ENCODE measurements at regions not wholly inside any gene's neighbourhood (a gene's known extent, or its start where the extent isn't known, plus 50 kb on each side); places are given as distances from the start of the nearest gene placed in this dataset.

- Histone ChIP-seq H3K36me3 (ENCODE audit: insufficient read depth, low read length) (no peaks in the 10 kb centered on the region), H3K9ac (ENCODE audit: low read depth, low read length) (no peak overlapping the region)
Observed at GRCh38 chr11:24386546-24387397, 110.1 kb upstream of the LUZP2 start.

GRCh38 chr11:24389575-24389974, 107.3 kb upstream of the LUZP2 start:
- Histone ChIP-seq H3K9me3 (replicated peaks; ENCODE audit: low read length) (no peaks in the 10 kb centered on the region), H3K4me1 (ENCODE audit: control insufficient read depth, insufficient read depth, low read length) (no peaks in the 10 kb centered on the region), H3K4me2 (ENCODE audit: low read length) (no peak overlapping the region), H3K36me3 (ENCODE audit: insufficient read depth, low read length) (no peaks in the 10 kb centered on the region), H3K4me3 (ENCODE audit: low read length) (no peak overlapping the region), H3K9ac (ENCODE audit: low read depth, low read length) (no peak overlapping the region), H3K27me3 (ENCODE audit: control insufficient read depth, insufficient read depth, low read length) (no peaks in the 10 kb centered on the region)

More at GRCh38 chr11:24386546-24387397, 110.1 kb upstream of the LUZP2 start:
- Histone ChIP-seq H3K4me1 (ENCODE audit: control insufficient read depth, insufficient read depth, low read length) (no peaks in the 10 kb centered on the region), H3K4me3 (ENCODE audit: low read length) (no peak overlapping the region), H3K27me3 (ENCODE audit: control insufficient read depth, insufficient read depth, low read length) (no peaks in the 10 kb centered on the region), H3K4me2 (ENCODE audit: low read length) (no peak overlapping the region), H3K9me3 (replicated peaks; ENCODE audit: low read length) (no peaks in the 10 kb centered on the region)

- no peaks in the 10 kb centered on the region for H3K4me1 ChIP-seq (ENCODE audit: control insufficient read depth, insufficient read depth, low read length)
- no peak overlapping the region for H3K4me2 ChIP-seq (ENCODE audit: low read length)
- H3K36me3 ChIP-seq (ENCODE audit: insufficient read depth, low read length), result no peaks in the 10 kb centered on the region
- no peak overlapping the region for H3K9ac ChIP-seq (ENCODE audit: low read depth, low read length)
- no peaks in the 10 kb centered on the region for H3K9me3 ChIP-seq (replicated peaks; ENCODE audit: low read length)
- no peak overlapping the region for H3K4me3 ChIP-seq (ENCODE audit: low read length)
- no peaks in the 10 kb centered on the region for H3K27me3 ChIP-seq (ENCODE audit: control insufficient read depth, insufficient read depth, low read length)
Observed at GRCh38 chr11:24390016-24390415, 106.8 kb upstream of the LUZP2 start.

- H3K9ac ChIP-seq (ENCODE audit: low read depth, low read length), result no peak overlapping the region
- no peak overlapping the region for H3K4me3 ChIP-seq (ENCODE audit: low read length)
- no peaks in the 10 kb centered on the region for H3K4me1 ChIP-seq (ENCODE audit: control insufficient read depth, insufficient read depth, low read length)
- H3K4me2 ChIP-seq (ENCODE audit: low read length), result no peak overlapping the region
- no peaks in the 10 kb centered on the region for H3K27me3 ChIP-seq (ENCODE audit: control insufficient read depth, insufficient read depth, low read length)
- H3K36me3 ChIP-seq (ENCODE audit: insufficient read depth, low read length), result no peaks in the 10 kb centered on the region
- no peaks in the 10 kb centered on the region for H3K9me3 ChIP-seq (replicated peaks; ENCODE audit: low read length)
Observed at GRCh38 chr11:24390762-24391161, 106.1 kb upstream of the LUZP2 start.

- Histone ChIP-seq H3K9ac (ENCODE audit: low read depth, low read length) (no peak overlapping the region), H3K4me2 (ENCODE audit: low read length) (no peak overlapping the region), H3K4me1 (ENCODE audit: control insufficient read depth, insufficient read depth, low read length) (no peaks in the 10 kb centered on the region), H3K27me3 (ENCODE audit: control insufficient read depth, insufficient read depth, low read length) (no peaks in the 10 kb centered on the region), H3K4me3 (ENCODE audit: low read length) (no peak overlapping the region), H3K9me3 (replicated peaks; ENCODE audit: low read length) (no peaks in the 10 kb centered on the region), H3K36me3 (ENCODE audit: insufficient read depth, low read length) (no peaks in the 10 kb centered on the region)
Observed at GRCh38 chr11:24391167-24391566, 105.7 kb upstream of the LUZP2 start.

GRCh38 chr11:24400059-24400665, 96.7 kb upstream of the LUZP2 start:
- Histone ChIP-seq H3K9ac (ENCODE audit: low read depth, low read length) (no peak overlapping the region), H3K9me3 (replicated peaks; ENCODE audit: low read length) (no peaks in the 10 kb centered on the region), H3K36me3 (ENCODE audit: insufficient read depth, low read length) (no peaks in the 10 kb centered on the region), H3K4me1 (ENCODE audit: control insufficient read depth, insufficient read depth, low read length) (no peaks in the 10 kb centered on the region), H3K4me2 (ENCODE audit: low read length) (no peak overlapping the region), H3K27me3 (ENCODE audit: control insufficient read depth, insufficient read depth, low read length) (no peaks in the 10 kb centered on the region), H3K4me3 (ENCODE audit: low read length) (no peak overlapping the region)

- Histone ChIP-seq H3K9ac (ENCODE audit: low read depth, low read length) (no peak overlapping the region), H3K4me1 (ENCODE audit: control insufficient read depth, insufficient read depth, low read length) (no peaks in the 10 kb centered on the region), H3K27me3 (ENCODE audit: control insufficient read depth, insufficient read depth, low read length) (no peaks in the 10 kb centered on the region), H3K4me2 (ENCODE audit: low read length) (no peak overlapping the region), H3K9me3 (replicated peaks; ENCODE audit: low read length) (no peaks in the 10 kb centered on the region), H3K36me3 (ENCODE audit: insufficient read depth, low read length) (no peaks in the 10 kb centered on the region), H3K4me3 (ENCODE audit: low read length) (no peak overlapping the region)
Observed at GRCh38 chr11:24406389-24406788, 90.5 kb upstream of the LUZP2 start.

GRCh38 chr11:24406980-24407379, 89.9 kb upstream of the LUZP2 start:
- Histone ChIP-seq H3K9me3 (replicated peaks; ENCODE audit: low read length) (no peaks in the 10 kb centered on the region), H3K4me2 (ENCODE audit: low read length) (no peak overlapping the region), H3K27me3 (ENCODE audit: control insufficient read depth, insufficient read depth, low read length) (no peaks in the 10 kb centered on the region), H3K4me3 (ENCODE audit: low read length) (no peak overlapping the region), H3K9ac (ENCODE audit: low read depth, low read length) (no peak overlapping the region), H3K4me1 (ENCODE audit: control insufficient read depth, insufficient read depth, low read length) (no peaks in the 10 kb centered on the region), H3K36me3 (ENCODE audit: insufficient read depth, low read length) (no peaks in the 10 kb centered on the region)

GRCh38 chr11:24407733-24408132, 89.1 kb upstream of the LUZP2 start:
- H3K36me3 ChIP-seq (ENCODE audit: insufficient read depth, low read length), result no peaks in the 10 kb centered on the region
- H3K9ac ChIP-seq (ENCODE audit: low read depth, low read length), result no peak overlapping the region
- H3K4me1 ChIP-seq (ENCODE audit: control insufficient read depth, insufficient read depth, low read length), result no peaks in the 10 kb centered on the region
- no peaks in the 10 kb centered on the region for H3K9me3 ChIP-seq (replicated peaks; ENCODE audit: low read length)
- no peak overlapping the region for H3K4me2 ChIP-seq (ENCODE audit: low read length)
- no peaks in the 10 kb centered on the region for H3K27me3 ChIP-seq (ENCODE audit: control insufficient read depth, insufficient read depth, low read length)
- H3K4me3 ChIP-seq (ENCODE audit: low read length), result no peak overlapping the region

- no peaks in the 10 kb centered on the region for H3K36me3 ChIP-seq (ENCODE audit: insufficient read depth, low read length)
- H3K9me3 ChIP-seq (replicated peaks; ENCODE audit: low read length), result no peaks in the 10 kb centered on the region
- H3K4me2 ChIP-seq (ENCODE audit: low read length), result no peak overlapping the region
- no peaks in the 10 kb centered on the region for H3K27me3 ChIP-seq (ENCODE audit: control insufficient read depth, insufficient read depth, low read length)
- H3K9ac ChIP-seq (ENCODE audit: low read depth, low read length), result no peak overlapping the region
- H3K4me1 ChIP-seq (ENCODE audit: control insufficient read depth, insufficient read depth, low read length), result no peaks in the 10 kb centered on the region
- H3K4me3 ChIP-seq (ENCODE audit: low read length), result no peak overlapping the region
Observed at GRCh38 chr11:24408202-24408601, 88.7 kb upstream of the LUZP2 start.

- H3K9ac ChIP-seq (ENCODE audit: low read depth, low read length), result no peak overlapping the region
- no peaks in the 10 kb centered on the region for H3K4me1 ChIP-seq (ENCODE audit: control insufficient read depth, insufficient read depth, low read length)
- H3K4me2 ChIP-seq (ENCODE audit: low read length), result no peak overlapping the region
- no peak overlapping the region for H3K4me3 ChIP-seq (ENCODE audit: low read length)
- no peaks in the 10 kb centered on the region for H3K27me3 ChIP-seq (ENCODE audit: control insufficient read depth, insufficient read depth, low read length)
- no peaks in the 10 kb centered on the region for H3K9me3 ChIP-seq (replicated peaks; ENCODE audit: low read length)
- no peaks in the 10 kb centered on the region for H3K36me3 ChIP-seq (ENCODE audit: insufficient read depth, low read length)
Observed at GRCh38 chr11:24411791-24412190, 85.1 kb upstream of the LUZP2 start.

- H3K4me3 ChIP-seq (ENCODE audit: low read length), result no peak overlapping the region
- H3K4me1 ChIP-seq (ENCODE audit: control insufficient read depth, insufficient read depth, low read length), result no peaks in the 10 kb centered on the region
- H3K9ac ChIP-seq (ENCODE audit: low read depth, low read length), result no peak overlapping the region
- H3K4me2 ChIP-seq (ENCODE audit: low read length), result no peak overlapping the region
- H3K27me3 ChIP-seq (ENCODE audit: control insufficient read depth, insufficient read depth, low read length), result no peaks in the 10 kb centered on the region
- H3K9me3 ChIP-seq (replicated peaks; ENCODE audit: low read length), result no peaks in the 10 kb centered on the region
- H3K36me3 ChIP-seq (ENCODE audit: insufficient read depth, low read length), result no peaks in the 10 kb centered on the region
Observed at GRCh38 chr11:24412722-24413121, 84.1 kb upstream of the LUZP2 start.

Data from skeletal muscle satellite cell (primary cell).